GM12878 (cell line): ENCODE measurements at regions not wholly inside any gene's neighbourhood (a gene's known extent, or its start where the extent isn't known, plus 50 kb on each side); places are given as distances from the start of the nearest gene placed in this dataset.

ENCODE experiments used
- ATAC-seq: fragments of 200-7000 bp; cut with Tn5 transposase; 3 replicates; pipeline ENCODE4 v1.9.1; 2020; ENCODE audit warnings: mild to moderate bottlenecking, moderate library complexity
- BruUV-seq: library from RNA; stranded (reverse); fragments of 400-500 nt; replicated peaks from 2 replicates; lab custom pipeline; 2021; lab: Mats Ljungman, UMichigan
- CTCF ChIA-PET: fragments of 300-600 bp; sonication (Branson Sonifier 250); formaldehyde crosslinking; extraction: SDS; loops from one replicate; lab custom pipeline; 2021; ENCODE audit warnings: inconsistent platforms; lab: Yijun Ruan, JAX
- POLR2A ChIA-PET: fragments of 350-600 bp; formaldehyde crosslinking; extraction: SDS; loops from one replicate; lab custom pipeline; 2021; ENCODE audit warnings: inconsistent platforms; lab: Charles Lee
- RAD21 ChIA-PET: fragments of 300-600 bp; sonication (Branson Sonifier 250); formaldehyde crosslinking; loops from one replicate; lab custom pipeline; 2023; ENCODE audit warnings: antibody characterized with exemption; ENCODE audit not compliant: unreplicated experiment; lab: Charles Lee
- SMC1A ChIA-PET: fragments of 300-600 bp; sonication (Branson Sonifier 250); formaldehyde crosslinking; loops from one replicate; lab custom pipeline; 2023; ENCODE audit not compliant: unreplicated experiment, uncharacterized antibody; lab: Charles Lee
- DNase-seq: peaks from one replicate; pipeline ENCODE4 v3.0.0-alpha.2; 2011; ENCODE audit warnings: low read depth, low spot score
- FAIRE-seq: peaks from 3 replicates; lab custom pipeline; 2011; peaks lifted over from hg19 to GRCh38; lab: Jason Lieb, UNC
- H2AFZ ChIP-seq: 2 replicates; pipeline ENCODE4 v1.6.0; 2011; ENCODE audit warnings: low read depth, low read length, control low read depth; ENCODE audit not compliant: control insufficient read depth
- H3K27ac ChIP-seq: 2 replicates; pipeline ENCODE4 v1.5.1; 2011; ENCODE audit warnings: control low read depth; ENCODE audit not compliant: control insufficient read depth, insufficient read depth
- H3K27me3 ChIP-seq, 2 experiments: replicated peaks in 1 of 2; 2 replicates each; pipeline versions ENCODE4 v1.6.0 to v1.6.1; 2011; ENCODE audit warnings: low read length in 1 of 2; ENCODE audit not compliant: control insufficient read depth in 2 of 2, insufficient read depth in 2 of 2
- H3K36me3 ChIP-seq, 2 experiments: 2 replicates each; pipeline ENCODE4 v1.5.1; 2011; ENCODE audit warnings: low read length in 1 of 2; ENCODE audit not compliant: control insufficient read depth in 2 of 2, insufficient read depth in 2 of 2
- H3K4me1 ChIP-seq: 2 replicates; pipeline ENCODE4 v1.6.1; 2011; ENCODE audit warnings: mild to moderate bottlenecking, low read length, moderate library complexity, mixed read lengths; ENCODE audit not compliant: control insufficient read depth, insufficient read depth
- H3K4me2 ChIP-seq: 2 replicates; pipeline ENCODE4 v1.6.0; 2011; ENCODE audit warnings: control low read depth; ENCODE audit not compliant: control insufficient read depth, insufficient read depth
- H3K4me3 ChIP-seq: fragments of 200-600 bp; sonication (generic); 2 replicates; pipeline ENCODE4 v1.5.1; 2016
- H3K79me2 ChIP-seq: 2 replicates; pipeline ENCODE4 v1.6.0; 2011; ENCODE audit warnings: low read length; ENCODE audit not compliant: control insufficient read depth, insufficient read depth
- H3K9ac ChIP-seq: 2 replicates; pipeline ENCODE4 v1.8.0; 2011; ENCODE audit warnings: low read length, control low read depth, mixed read lengths; ENCODE audit not compliant: control insufficient read depth, insufficient read depth
- H3K9me3 ChIP-seq: replicated peaks from 3 replicates; pipeline ENCODE4 v1.5.1; 2011; ENCODE audit warnings: mild to moderate bottlenecking, low read length; ENCODE audit not compliant: control insufficient read depth, insufficient read depth
- H4K20me1 ChIP-seq: 2 replicates; pipeline ENCODE4 v1.6.0; 2011; ENCODE audit not compliant: control insufficient read depth, insufficient read depth
- BHLHE40 ChIP-seq, 2 experiments: fragments of 450-650 bp in 1 of 2; IDR thresholded peaks; 2 replicates each; pipeline ENCODE4 v1.6.1; 2011 to 2017; ENCODE audit warnings: low read depth in 2 of 2, borderline replicate concordance in 1 of 2, improper control_type of control experiment in 1 of 2, low read length in 1 of 2, mild to moderate bottlenecking in 1 of 2
- PKNOX1 ChIP-seq: fragments of 450-650 bp; IDR thresholded peaks from 2 replicates; pipeline ENCODE4 v1.6.1; 2016; ENCODE audit warnings: mild to moderate bottlenecking
- SKIL ChIP-seq: fragments of 450-650 bp; IDR thresholded peaks from 2 replicates; pipeline ENCODE4 v1.6.1; 2017; ENCODE audit warnings: mild to moderate bottlenecking, low read depth, inconsistent platforms; ENCODE audit not compliant: poor library complexity, severe bottlenecking
- WGBS: methylation state at CpG from one replicate; pipeline ENCODE4 v1.1.6; 2016; ENCODE audit warnings: low lambda C conversion rate; ENCODE audit not compliant: insufficient replicate concordance, insufficient coverage; ENCODE audit errors: missing lambda C conversion rate; 5-methylcytosine and 5-hydroxymethylcytosine counted together
- in situ Hi-C: fragments of 300-500 bp; cut with MboI; formaldehyde crosslinking; loops from 9 replicates; pipeline ENCODE4 v1.14.3; 2018; ENCODE audit warnings: mixed read lengths
- intact Hi-C: fragments of 100-400 bp; cut with micrococcal nuclease; formaldehyde crosslinking; loops from one replicate; pipeline ENCODE4 v1.14.2; 2022; ENCODE audit not compliant: unreplicated experiment
- TF ChIP-seq, protein P1 (sequence below): IDR thresholded peaks from 2 replicates; pipeline ENCODE4 v1.6.1; 2011; ENCODE audit warnings: low read depth, low read length, improper control_type of control experiment, borderline replicate concordance
- TF ChIP-seq, protein P2 (sequence below): fragments of 450-650 bp; formaldehyde crosslinking; IDR thresholded peaks from 2 replicates; pipeline ENCODE4 v1.4.0; 2020; ENCODE audit warnings: mild to moderate bottlenecking, moderate library complexity

- TF ChIP-seq, protein P1, sequence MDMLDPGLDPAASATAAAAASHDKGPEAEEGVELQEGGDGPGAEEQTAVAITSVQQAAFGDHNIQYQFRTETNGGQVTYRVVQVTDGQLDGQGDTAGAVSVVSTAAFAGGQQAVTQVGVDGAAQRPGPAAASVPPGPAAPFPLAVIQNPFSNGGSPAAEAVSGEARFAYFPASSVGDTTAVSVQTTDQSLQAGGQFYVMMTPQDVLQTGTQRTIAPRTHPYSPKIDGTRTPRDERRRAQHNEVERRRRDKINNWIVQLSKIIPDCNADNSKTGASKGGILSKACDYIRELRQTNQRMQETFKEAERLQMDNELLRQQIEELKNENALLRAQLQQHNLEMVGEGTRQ, result no peak
- no peak for TF ChIP-seq PKNOX1
- no peak for TF ChIP-seq BHLHE40 (IDR thresholded peaks at IDR 0.05; ENCODE audit: borderline replicate concordance in 1 of 2, low read depth in 2 of 2, low read length in 1 of 2)
- TF ChIP-seq SKIL, result no peak
- TF ChIP-seq, all 136 proteins: peak for 0
These were observed 443.8 kb upstream of the CDH20 start (continued) for GRCh38 chr18:60889442-60889841.

DNA sequence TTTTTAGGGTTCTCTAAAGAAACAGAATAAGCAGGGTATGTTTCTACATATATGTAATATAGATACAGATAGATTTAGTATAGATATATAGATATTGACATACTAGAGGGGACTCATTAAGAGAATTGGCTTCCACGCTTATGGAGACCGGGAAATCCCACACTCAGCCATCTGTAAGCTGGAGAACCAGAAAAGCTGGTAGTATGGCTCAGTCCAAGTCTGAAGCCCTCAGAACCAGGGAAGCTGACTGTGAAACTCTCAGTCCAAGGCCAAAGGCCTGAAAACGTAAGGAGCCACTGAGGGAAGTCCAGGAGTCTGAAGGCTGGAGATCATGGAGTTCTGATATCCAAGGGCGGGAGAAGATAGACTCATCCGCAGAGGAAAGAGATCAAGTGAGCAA lies 441.3 kb upstream of the CDH20 start:
- no peak overlapping the region for H3K9ac ChIP-seq
- intact Hi-C loops, result no loop called here

More for the DNA sequence above, 441.3 kb upstream of the CDH20 start:
- H3K4me2 ChIP-seq, result no peak overlapping the region
- POLR2A ChIA-PET, result no interaction called here
- WGBS, result 49% methylated on average over 5 of the region's 5 CpGs
- TF ChIP-seq, protein P2, sequence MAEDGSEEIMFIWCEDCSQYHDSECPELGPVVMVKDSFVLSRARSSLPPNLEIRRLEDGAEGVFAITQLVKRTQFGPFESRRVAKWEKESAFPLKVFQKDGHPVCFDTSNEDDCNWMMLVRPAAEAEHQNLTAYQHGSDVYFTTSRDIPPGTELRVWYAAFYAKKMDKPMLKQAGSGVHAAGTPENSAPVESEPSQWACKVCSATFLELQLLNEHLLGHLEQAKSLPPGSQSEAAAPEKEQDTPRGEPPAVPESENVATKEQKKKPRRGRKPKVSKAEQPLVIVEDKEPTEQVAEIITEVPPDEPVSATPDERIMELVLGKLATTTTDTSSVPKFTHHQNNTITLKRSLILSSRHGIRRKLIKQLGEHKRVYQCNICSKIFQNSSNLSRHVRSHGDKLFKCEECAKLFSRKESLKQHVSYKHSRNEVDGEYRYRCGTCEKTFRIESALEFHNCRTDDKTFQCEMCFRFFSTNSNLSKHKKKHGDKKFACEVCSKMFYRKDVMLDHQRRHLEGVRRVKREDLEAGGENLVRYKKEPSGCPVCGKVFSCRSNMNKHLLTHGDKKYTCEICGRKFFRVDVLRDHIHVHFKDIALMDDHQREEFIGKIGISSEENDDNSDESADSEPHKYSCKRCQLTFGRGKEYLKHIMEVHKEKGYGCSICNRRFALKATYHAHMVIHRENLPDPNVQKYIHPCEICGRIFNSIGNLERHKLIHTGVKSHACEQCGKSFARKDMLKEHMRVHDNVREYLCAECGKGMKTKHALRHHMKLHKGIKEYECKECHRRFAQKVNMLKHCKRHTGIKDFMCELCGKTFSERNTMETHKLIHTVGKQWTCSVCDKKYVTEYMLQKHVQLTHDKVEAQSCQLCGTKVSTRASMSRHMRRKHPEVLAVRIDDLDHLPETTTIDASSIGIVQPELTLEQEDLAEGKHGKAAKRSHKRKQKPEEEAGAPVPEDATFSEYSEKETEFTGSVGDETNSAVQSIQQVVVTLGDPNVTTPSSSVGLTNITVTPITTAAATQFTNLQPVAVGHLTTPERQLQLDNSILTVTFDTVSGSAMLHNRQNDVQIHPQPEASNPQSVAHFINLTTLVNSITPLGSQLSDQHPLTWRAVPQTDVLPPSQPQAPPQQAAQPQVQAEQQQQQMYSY, result no peak
- CTCF ChIA-PET, result no interaction called here
- no TSS peak for BruUV-seq
- no peaks in the 10 kb centered on the region for H3K9me3 ChIP-seq
- ATAC-seq (no peak), DNase-seq (no peak), FAIRE-seq (no peak)
- RAD21 ChIA-PET, result no interaction called here
- in situ Hi-C loops, result no loop called here
- H3K4me1 ChIP-seq, result no peaks in the 10 kb centered on the region
- no peaks in the 10 kb centered on the region for H4K20me1 ChIP-seq
- H3K27me3 ChIP-seq, result no peaks in the 10 kb centered on the region
- no peak overlapping the region for H2AFZ ChIP-seq
- no peaks in the 10 kb centered on the region for H3K36me3 ChIP-seq
- H3K27ac ChIP-seq, result no peak overlapping the region
- no peaks in the 10 kb centered on the region for H3K79me2 ChIP-seq
- H3K4me3 ChIP-seq, result no peak overlapping the region
- SMC1A ChIA-PET, result no interaction called here
